T47D (cell line): ENCODE measurements at regions not wholly inside any gene's neighbourhood (a gene's known extent, or its start where the extent isn't known, plus 50 kb on each side); places are given as distances from the start of the nearest gene placed in this dataset.

Experiments
- DNase-seq, 2 experiments: peaks; one replicate each; pipeline versions ENCODE4 v3.0.0 to v3.0.0-alpha.2; 2011 to 2012; ENCODE audit warnings: low read depth in 1 of 2, low spot score in 1 of 2
- JUND ChIP-seq: IDR thresholded peaks from 2 replicates; pipeline ENCODE4 v1.6.1; 2012; ENCODE audit warnings: low read depth
- in situ Hi-C: cut with HindIII; loops from 2 replicates; pipeline ENCODE4 v1.10.0; 2016; ENCODE audit warnings: low sequenced_read_pairs, low pct_unique_long_range_greater_than_20kb

DNA sequence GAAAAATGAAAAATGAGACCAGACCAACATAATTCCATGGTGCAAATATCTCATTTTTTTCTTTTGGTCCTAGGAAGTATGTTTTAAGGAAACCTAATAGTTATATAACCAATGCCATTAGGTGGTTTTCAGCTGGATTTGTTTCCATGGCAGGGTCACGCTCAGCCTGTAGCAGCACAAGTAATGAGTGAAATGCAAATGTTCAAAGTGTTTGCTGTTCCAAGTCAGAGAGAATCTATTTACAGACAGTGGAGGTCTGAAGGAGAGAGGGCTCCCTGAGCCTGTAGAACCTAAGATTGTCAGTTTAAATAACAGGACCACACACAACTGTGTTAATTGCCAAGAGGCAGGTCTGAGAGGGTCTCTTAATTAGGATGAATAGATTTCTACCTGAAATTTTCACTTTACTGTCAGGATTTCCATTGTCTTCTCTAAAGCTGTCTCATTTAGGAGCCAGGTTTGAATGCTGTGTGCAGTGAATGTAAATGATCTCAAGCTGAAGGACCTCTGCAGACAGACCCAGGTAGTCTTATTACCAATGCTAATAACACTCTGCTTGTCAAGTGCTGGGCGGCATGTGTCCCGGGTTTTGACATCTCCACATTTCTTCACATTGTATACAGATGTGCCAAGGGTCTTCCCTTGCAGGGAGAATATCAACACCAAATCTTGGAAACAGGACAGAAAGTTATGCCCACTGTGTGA is 317.3 kb upstream of the NECTIN3 start:
- TF ChIP-seq JUND, result no peak
- no peak for DNase-seq
- in situ Hi-C loops, result no loop called here

DNA sequence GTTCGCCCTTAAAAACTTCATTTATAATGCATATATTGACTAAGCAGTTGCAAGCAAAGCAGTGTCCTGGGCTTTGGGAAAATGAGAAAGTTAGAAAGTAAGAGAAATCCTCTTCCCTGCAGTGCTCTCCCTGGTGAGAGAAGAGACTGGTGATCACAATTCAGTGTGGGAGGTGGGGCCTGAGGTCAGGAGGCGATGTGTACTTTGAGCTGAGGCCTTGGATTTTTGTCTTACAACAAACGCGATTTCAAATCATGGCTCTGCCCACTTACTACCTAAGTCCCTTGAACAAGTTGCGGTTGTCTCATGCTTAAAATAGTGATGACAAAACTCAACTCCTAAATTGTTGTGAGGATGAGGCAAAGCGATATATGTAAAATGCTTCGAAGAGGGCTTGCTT is 316.3 kb upstream of the NECTIN3 start:
- in situ Hi-C loops, result no loop called here
- TF ChIP-seq JUND, result no peak
- no peak for DNase-seq

DNA sequence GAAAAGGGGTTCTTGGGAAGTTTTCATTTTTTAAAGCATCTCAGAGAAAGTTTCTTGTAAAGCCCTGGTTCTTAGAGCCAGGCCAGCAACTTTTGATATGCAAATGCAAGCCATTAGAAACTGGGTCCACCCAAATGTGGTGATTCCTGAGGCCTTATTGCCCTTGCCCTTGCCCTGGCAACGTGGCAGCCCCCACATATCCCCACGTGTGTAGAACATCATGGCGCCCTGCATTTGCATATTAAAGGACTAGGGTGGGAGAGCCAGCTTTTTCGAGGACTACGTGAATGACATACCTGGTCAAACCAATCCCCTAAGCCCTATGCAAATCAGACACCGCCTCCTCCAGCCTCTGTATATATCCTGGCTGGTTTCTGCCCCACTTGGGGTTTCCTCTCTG is 314.9 kb upstream of the NECTIN3 start:
- no peak for TF ChIP-seq JUND
- in situ Hi-C loops, result no loop called here
- DNase-seq, result no peak

DNA sequence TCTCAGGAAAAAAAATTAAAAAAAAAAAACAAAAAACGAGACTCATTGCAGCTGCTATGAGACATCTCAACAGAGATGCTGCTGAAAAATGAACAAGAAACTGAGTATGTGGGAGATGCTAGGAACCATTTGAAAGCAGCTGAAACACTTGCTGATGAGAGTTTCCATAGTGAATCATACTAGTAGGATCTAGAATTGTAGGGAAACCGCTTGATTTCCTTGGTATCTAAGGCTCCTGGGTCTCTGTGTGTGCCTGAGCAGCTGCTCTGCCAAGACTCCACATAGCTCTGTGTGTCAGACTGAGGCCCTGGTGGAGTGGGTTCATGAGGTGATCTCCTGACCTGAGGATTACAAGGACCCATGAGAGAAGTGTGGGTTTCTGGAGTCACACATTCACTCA is 313.4 kb upstream of the NECTIN3 start:
- no peak for DNase-seq
- no peak for TF ChIP-seq JUND
- in situ Hi-C loops, result no loop called here

DNA sequence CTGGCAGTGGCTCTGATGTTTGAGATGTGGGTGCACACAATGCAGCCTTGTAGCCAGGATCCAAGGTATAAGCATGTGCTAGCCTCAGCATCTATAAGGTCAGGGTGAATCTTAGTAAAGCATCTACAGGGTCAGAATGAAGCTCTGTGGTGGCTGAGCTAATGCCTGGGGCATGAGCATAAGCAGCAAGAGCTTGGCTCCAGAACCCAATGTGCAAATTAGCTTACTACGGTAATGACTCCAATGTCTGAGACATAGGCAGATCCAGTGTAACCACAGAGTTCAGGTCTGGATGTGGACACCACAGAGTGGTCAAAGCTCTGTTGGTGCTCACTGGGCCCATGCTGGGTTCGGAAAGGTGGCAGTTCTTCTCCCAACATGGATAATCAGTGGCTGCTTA is 304.5 kb upstream of the NECTIN3 start:
- no peak for TF ChIP-seq JUND
- in situ Hi-C loops, result no loop called here
- DNase-seq, result no peak

DNA sequence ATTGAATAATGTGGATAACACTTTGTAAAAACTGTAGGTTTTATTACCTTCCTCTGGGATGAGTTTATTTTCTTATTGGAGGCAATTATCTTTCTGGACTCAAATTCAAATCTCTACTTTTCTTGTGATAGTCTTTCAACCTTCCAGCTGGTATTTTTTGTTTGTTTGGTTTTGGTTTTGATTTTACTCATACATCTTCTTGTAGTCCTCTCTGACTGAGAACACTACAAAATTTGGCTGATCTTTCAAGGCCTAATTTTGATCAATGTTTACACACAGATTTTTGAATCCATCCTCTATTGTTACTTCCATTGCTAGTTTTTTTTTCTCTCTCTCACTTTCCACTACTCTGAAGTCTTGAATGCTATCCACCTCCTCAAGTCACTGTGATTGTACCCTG is 303.8 kb upstream of the NECTIN3 start:
- no peak for TF ChIP-seq JUND
- in situ Hi-C loops, result no loop called here
- no peak for DNase-seq

DNA sequence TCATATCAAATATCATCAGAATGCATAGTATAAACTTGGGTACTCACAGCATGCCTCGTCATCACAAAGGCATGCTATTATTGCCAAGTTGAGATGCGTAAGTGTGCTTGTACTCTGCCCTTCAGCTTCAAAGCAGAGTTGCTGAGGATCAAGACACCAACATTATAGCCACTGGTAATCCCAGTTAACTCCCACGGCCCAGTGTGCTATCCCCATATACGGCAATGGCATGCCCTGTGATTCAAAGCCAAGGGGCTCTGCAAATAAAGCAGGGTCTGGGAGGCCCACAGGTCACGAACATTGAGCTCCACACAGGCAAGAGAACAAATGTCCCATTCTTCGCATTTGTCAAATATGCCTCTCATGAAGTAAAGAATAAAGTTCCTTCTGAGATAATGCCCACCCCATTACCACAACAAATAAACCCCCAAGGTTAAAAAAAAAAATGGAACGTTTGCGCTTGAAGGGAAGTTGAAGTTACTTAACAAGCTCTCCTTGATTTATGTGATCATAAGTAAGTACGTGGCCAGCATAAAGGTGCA is 298.1 kb upstream of the NECTIN3 start:
- in situ Hi-C loops, result no loop called here
- DNase-seq, result no peak
- no peak for TF ChIP-seq JUND

DNA sequence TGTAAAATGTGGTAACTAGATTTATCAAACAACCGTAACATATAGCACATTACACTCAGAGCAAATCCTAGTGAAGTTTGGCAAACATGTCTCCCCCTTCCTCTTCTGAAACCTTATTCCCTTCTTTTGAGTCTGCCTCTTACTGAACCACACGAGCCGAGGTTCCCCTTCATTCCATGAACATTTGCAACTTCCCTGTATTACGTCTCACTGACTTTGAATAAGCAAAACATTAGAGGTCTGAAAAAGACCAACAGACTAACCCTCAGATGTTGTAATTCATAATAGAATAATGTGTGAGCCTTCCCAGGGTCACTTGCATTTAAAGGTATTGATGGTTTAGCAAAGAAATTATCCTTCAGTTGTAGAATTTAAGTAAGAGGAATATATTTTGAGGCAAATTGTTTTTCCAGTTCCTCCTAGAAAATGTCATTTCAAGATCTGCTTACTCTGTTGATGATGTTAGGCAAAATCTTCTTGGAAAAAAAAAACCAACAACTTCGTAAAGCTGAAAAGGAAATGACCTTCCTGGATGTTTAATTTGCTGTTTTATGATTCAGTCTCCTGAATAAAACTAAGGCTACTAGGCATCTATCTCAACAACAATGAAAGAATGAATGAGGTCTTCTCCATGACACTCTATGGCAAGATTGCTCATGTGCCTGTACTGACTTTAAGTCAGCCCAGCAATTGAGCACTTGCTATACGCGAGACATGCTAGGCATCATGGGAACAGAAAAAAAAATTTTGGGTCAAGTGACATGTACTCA is 296.9 kb upstream of the NECTIN3 start:
- in situ Hi-C loops, result no loop called here
- no peak for TF ChIP-seq JUND
- no peak for DNase-seq

DNA sequence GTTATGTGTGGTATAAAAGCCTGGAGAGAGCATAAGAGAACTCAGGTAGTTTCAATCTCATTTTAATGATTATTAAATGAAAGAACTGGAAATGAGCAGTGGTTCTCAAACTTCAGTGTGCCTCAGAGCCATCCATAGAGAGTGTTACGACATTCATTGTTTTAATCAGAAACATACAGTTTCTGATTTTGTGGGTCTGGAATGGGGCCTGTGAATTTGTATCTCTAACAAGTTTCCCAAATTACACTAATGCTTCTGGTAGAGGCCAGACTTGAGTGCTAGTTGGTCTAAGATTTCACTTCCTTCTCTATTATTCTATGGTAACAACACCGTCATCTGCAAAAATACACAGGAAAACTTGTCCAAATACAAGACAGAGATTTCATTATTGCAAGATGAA is 292.0 kb upstream of the NECTIN3 start:
- in situ Hi-C loops, result no loop called here
- TF ChIP-seq JUND, result no peak
- DNase-seq, result no peak

DNA sequence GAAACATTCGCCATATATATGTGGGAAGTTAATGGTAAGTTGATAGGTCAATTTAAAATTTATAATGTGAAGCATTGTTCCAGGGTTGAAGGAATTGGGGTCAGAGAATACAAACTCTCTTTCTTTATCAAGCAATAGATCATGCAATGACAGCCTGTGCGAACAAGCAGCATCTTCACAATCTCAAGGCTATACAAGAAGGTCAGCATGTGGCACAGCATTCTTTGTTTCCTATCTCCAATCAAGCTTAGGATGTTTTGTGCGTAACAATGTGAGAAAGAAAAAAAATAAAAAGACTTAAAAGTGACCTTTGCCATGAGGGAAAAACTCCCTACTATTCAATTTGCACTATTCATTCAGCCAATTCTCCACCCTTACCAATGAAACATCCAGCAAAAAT is 288.1 kb upstream of the NECTIN3 start:
- in situ Hi-C loops, result no loop called here
- TF ChIP-seq JUND, result no peak
- DNase-seq, result no peak

DNA sequence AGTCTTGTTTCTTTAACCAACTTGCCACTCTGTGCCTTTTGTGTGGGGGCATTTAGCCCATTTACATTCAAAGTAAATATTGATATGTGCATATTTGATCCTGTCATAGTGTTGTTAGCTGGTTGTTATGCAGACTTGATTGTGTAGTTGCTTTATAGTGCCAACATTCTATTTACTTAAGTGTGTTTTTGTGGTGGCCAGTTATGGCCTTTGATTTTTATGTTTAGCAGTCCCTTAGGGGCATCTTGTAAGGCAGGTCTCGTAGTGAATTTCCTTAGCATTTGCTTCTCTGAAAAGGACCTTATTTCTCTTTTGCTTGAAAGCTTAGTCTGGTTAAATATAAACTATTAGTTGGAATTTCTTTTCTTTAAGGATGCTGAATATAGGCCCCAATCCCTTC is 282.8 kb upstream of the NECTIN3 start:
- in situ Hi-C loops, result no loop called here
- no peak for TF ChIP-seq JUND
- no peak for DNase-seq

DNA sequence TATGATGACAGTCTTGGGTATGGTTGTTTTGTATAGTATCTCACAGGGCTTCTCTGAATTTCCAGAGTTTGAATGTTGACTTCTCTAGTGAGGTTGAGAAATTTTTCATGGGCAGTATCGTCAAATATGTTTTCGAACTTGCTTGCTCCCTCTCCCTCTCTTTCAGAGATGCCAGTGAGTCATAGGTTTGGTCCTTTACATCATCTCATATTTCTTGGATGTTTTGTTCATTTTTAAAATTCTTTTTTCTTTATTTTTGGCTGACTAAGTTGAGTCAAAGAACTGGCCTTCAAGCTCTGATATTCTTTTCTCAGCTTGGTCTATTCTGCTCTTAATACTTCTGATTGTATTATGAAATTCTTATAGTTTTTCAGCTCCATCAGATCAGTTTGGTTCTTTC is 282.3 kb upstream of the NECTIN3 start:
- no peak for DNase-seq
- no peak for TF ChIP-seq JUND
- in situ Hi-C loops, result no loop called here

DNA sequence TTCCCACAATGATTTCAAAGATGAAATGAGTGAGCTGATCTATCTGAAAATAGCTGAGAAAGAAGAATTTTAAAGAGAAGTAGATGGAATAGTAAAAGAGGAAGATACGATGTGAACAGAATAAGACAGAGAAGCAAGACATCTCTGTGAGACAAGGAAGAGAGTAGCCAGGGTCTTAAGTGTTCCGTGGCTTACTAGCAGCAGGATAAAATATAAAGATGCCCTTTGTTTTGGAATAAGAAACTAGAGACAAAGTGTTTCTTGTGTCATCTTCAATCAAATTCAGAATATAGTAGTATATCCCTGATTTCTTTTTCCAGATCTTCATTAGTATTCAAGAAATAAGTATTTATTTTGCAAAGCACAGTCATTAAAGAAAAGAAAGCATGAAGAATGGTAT is 281.0 kb upstream of the NECTIN3 start:
- in situ Hi-C loops, result no loop called here
- TF ChIP-seq JUND, result no peak
- DNase-seq, result no peak
